HEK293T (cell line): ENCODE measurements at regions not wholly inside any gene's neighbourhood (a gene's known extent, or its start where the extent isn't known, plus 50 kb on each side); places are given as distances from the start of the nearest gene placed in this dataset.

Experiments used
- ARNT ChIP-seq: fragments of 450-650 bp; IDR thresholded peaks from 2 replicates; pipeline ENCODE4 v1.6.1; 2017; ENCODE audit warnings: mild to moderate bottlenecking
- CTBP1 ChIP-seq: fragments of 450-650 bp; IDR thresholded peaks from 2 replicates; pipeline ENCODE4 v1.6.1; 2016; ENCODE audit warnings: borderline replicate concordance
- ELF4 ChIP-seq: fragments of 450-650 bp; IDR thresholded peaks from 2 replicates; pipeline ENCODE4 v1.6.1; 2017; ENCODE audit warnings: antibody characterized with exemption
- FOXA1 ChIP-seq: fragments of 450-650 bp; IDR thresholded peaks from 2 replicates; pipeline ENCODE4 v1.6.1; 2016; ENCODE audit warnings: mild to moderate bottlenecking
- FOXK2 ChIP-seq: fragments of 450-650 bp; IDR thresholded peaks from 2 replicates; pipeline ENCODE4 v1.6.1; 2016; ENCODE audit warnings: mild to moderate bottlenecking
- L3MBTL2 ChIP-seq: fragments of 450-650 bp; conservative IDR thresholded peaks from 2 replicates; pipeline ENCODE4 v1.6.1; 2016; ENCODE audit warnings: mild to moderate bottlenecking
- LEF1 ChIP-seq: fragments of 450-650 bp; IDR thresholded peaks from 2 replicates; pipeline ENCODE4 v1.6.1; 2017; ENCODE audit warnings: mild to moderate bottlenecking, borderline replicate concordance
- NFRKB ChIP-seq: fragments of 450-650 bp; IDR thresholded peaks from 2 replicates; pipeline ENCODE4 v1.6.1; 2016; ENCODE audit warnings: mild to moderate bottlenecking, moderate library complexity
- SP1 ChIP-seq: fragments of 450-650 bp; IDR thresholded peaks from 2 replicates; pipeline ENCODE4 v1.6.1; 2017
- SUZ12 ChIP-seq: fragments of 450-650 bp; IDR thresholded peaks from 2 replicates; pipeline ENCODE4 v1.6.1; 2016; ENCODE audit warnings: mild to moderate bottlenecking
- ZNF384 ChIP-seq: fragments of 450-650 bp; IDR thresholded peaks from 2 replicates; pipeline ENCODE4 v1.6.1; 2016
- TF ChIP-seq, protein P1 (sequence below): fragments of 450-650 bp; IDR thresholded peaks from 2 replicates; pipeline ENCODE4 v1.6.1; 2016

DNA sequence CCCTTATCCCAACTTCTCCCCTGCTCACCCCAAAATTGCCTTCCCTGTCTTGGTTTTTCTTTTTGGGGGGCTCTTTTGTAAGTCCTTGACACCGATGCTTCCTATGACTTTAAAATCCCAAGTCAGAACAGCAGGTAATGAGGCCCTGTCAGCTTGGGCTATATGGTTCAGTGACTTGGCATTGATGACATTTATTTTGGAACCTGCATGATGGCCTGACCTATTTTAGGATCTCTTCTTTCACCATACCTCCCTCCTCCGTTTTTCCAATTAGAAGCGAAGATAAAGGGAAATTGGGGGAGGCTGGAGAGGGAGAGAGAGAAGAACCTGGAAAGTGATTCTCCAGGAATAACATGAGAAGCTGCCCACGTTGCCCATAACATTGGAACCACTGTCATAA is 424.9 kb upstream of the AUTS2 start:
- no peak for TF ChIP-seq ELF4
- TF ChIP-seq SP1 = no peak
- no peak for TF ChIP-seq LEF1
- TF ChIP-seq NFRKB = no peak
- no peak for TF ChIP-seq FOXK2
- TF ChIP-seq CTBP1 = no peak
- no peak for TF ChIP-seq ZNF384
- TF ChIP-seq SUZ12 = no peak
- no peak for TF ChIP-seq FOXA1
- no peak for TF ChIP-seq ARNT
- TF ChIP-seq L3MBTL2 = no peak
- TF ChIP-seq, protein P1, sequence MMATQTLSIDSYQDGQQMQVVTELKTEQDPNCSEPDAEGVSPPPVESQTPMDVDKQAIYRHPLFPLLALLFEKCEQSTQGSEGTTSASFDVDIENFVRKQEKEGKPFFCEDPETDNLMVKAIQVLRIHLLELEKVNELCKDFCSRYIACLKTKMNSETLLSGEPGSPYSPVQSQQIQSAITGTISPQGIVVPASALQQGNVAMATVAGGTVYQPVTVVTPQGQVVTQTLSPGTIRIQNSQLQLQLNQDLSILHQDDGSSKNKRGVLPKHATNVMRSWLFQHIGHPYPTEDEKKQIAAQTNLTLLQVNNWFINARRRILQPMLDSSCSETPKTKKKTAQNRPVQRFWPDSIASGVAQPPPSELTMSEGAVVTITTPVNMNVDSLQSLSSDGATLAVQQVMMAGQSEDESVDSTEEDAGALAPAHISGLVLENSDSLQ = no peak
